Motor neuron (in vitro differentiated cells): ENCODE measurements at regions not wholly inside any gene's neighbourhood (a gene's known extent, or its start where the extent isn't known, plus 50 kb on each side); places are given as distances from the start of the nearest gene placed in this dataset.
A peak's percentile ranks its signal among the peaks of the same experiment; 100 is the strongest.
"Not testable (repeated sequence)": the region's sequence is repeated elsewhere in the genome, so short reads cannot be mapped to it uniquely, and the experiment has no call there.

Experiments
- ATAC-seq, 8 experiments: fragments of 200-7000 bp; cut with Tn5 transposase; replicated peaks in 6 of 8; 2 replicates each; pipeline ENCODE4 v1.8.0; 2021; ENCODE audit warnings: mild to moderate bottlenecking in 8 of 8, moderate library complexity in 8 of 8
- H3K27ac ChIP-seq, 2 donors: fragments of 250-450 bp; sonication (Bioruptor Pico); 2 replicates each; pipeline ENCODE4 v1.9.0; 2021; ENCODE audit warnings: antibody characterized with exemption in 2 of 2, mild to moderate bottlenecking in 2 of 2, moderate library complexity in 1 of 2
- H3K4me1 ChIP-seq, 2 donors: fragments of 250-450 bp; sonication (Bioruptor Pico); replicated peaks in 1 of 2; 2 replicates each; pipeline ENCODE4 v1.6.1; 2021; ENCODE audit warnings: antibody characterized with exemption in 2 of 2, mild to moderate bottlenecking in 2 of 2, moderate library complexity in 1 of 2
- H3K4me3 ChIP-seq, 5 donors: fragments of 250-450 bp; sonication (Bioruptor Pico); 2 replicates each; pipeline ENCODE4 v1.9.0; 2021; ENCODE audit warnings: antibody characterized with exemption in 5 of 5, mild to moderate bottlenecking in 5 of 5, moderate library complexity in 4 of 5
- WGBS, 10 experiments: fragments of 450-650 bp; shearing (Covaris generic); methylation state at CpG; one replicate each; pipeline ENCODE4 v1.0.0; 2022; 5-methylcytosine and 5-hydroxymethylcytosine counted together
- in situ Hi-C, 9 experiments: fragments of 400-800 bp; cut with MboI; loops; one replicate each; pipeline ENCODE4 v1.15.0; 2021; ENCODE audit warnings: low sequenced_read_pairs in 9 of 9, low pct_unique_long_range_greater_than_20kb in 2 of 9; ENCODE audit not compliant: unreplicated experiment in 9 of 9

- in situ Hi-C loops = no loop called here
- H3K4me1 ChIP-seq = no peaks in the 10 kb centered on the region
- no peak overlapping the region for H3K27ac ChIP-seq
- WGBS, 10 experiments = 67 to 100% (median 94%) methylated on average over 1 of the region's 1 CpG; no CpG with 5 or more reads in 6 of the 10 experiments
- H3K4me3 ChIP-seq = no peak overlapping the region
- peak in 1 of 8 experiments; percentile 20 for ATAC-seq
Measured at GRCh38 chr18:11357678-11358077, 208.3 kb upstream of the PIEZO2 start.

GRCh38 chr18:11344576-11344975, 195.2 kb upstream of the PIEZO2 start:
- H3K4me3 ChIP-seq, ATAC-seq, H3K4me1 ChIP-seq, H3K27ac ChIP-seq: not testable (repeated sequence)
- in situ Hi-C loops = loop anchor here in 1 of 9 experiments (25.0 kb wide), 1 partner anchor 193 kb away; no protein-coding TSS in a partner anchor
- WGBS, 10 experiments = no CpG with 5 or more reads among the region's 18 CpGs

GRCh38 chr18:11343096-11343495, 193.7 kb upstream of the PIEZO2 start:
- H3K4me1 ChIP-seq = no peaks in the 10 kb centered on the region
- no peak for ATAC-seq
- H3K4me3 ChIP-seq = no peak overlapping the region
- no peak overlapping the region for H3K27ac ChIP-seq
- 0 to 97% (median 86%) methylated on average over 1 to 4 of the region's 4 CpGs; no CpG with 5 or more reads in 2 of the 10 experiments for WGBS, 10 experiments
- in situ Hi-C loops = loop anchor here in 1 of 9 experiments (25.0 kb wide), 1 partner anchor 194 kb away; no protein-coding TSS in a partner anchor

GRCh38 chr18:11342115-11342514, 192.7 kb upstream of the PIEZO2 start:
- H3K27ac ChIP-seq, H3K4me3 ChIP-seq, H3K4me1 ChIP-seq, ATAC-seq: not testable (repeated sequence)
- WGBS, 10 experiments = 67 to 100% (median 91%) methylated on average over 2 to 5 of the region's 5 CpGs
- in situ Hi-C loops = loop anchor here in 1 of 9 experiments (25.0 kb wide), 1 partner anchor 195 kb away; no protein-coding TSS in a partner anchor

- no peak for ATAC-seq
- Histone ChIP-seq H3K27ac (no peak overlapping the region), H3K4me1 (no peaks in the 10 kb centered on the region), H3K4me3 (no peak overlapping the region)
- in situ Hi-C loops = loop anchor here in 1 of 9 experiments (25.0 kb wide), 1 partner anchor 198 kb away; no protein-coding TSS in a partner anchor
Measured at GRCh38 chr18:11339188-11339775, 189.9 kb upstream of the PIEZO2 start.

- in situ Hi-C loops = loop anchor here in 1 of 9 experiments (25.0 kb wide), 1 partner anchor 201 kb away; no protein-coding TSS in a partner anchor
- Histone ChIP-seq H3K4me1 (no peaks in the 10 kb centered on the region), H3K27ac (no peak overlapping the region), H3K4me3 (no peak overlapping the region)
- ATAC-seq = no peak
- WGBS, 10 experiments = 21 to 100% (median 76%) methylated on average over 1 to 3 of the region's 3 CpGs
Measured at GRCh38 chr18:11336241-11336640, 186.9 kb upstream of the PIEZO2 start.

- ATAC-seq = no peak
- Histone ChIP-seq H3K4me1 (no peaks in the 10 kb centered on the region), H3K4me3 (no peak overlapping the region), H3K27ac (no peak overlapping the region)
- WGBS, 10 experiments = 22 to 100% (median 65%) methylated on average over 1 to 4 of the region's 4 CpGs; no CpG with 5 or more reads in 2 of the 10 experiments
- in situ Hi-C loops = loop anchor here in 1 of 9 experiments (25.0 kb wide), 1 partner anchor 210 kb away; no protein-coding TSS in a partner anchor
Measured at GRCh38 chr18:11327391-11328009, 178.1 kb upstream of the PIEZO2 start.

- in situ Hi-C loops = loop anchor here in 1 of 9 experiments (25.0 kb wide), 1 partner anchor 212 kb away; no protein-coding TSS in a partner anchor
- H3K4me1 ChIP-seq = no peaks in the 10 kb centered on the region
- no peak overlapping the region for H3K4me3 ChIP-seq
- peak in 1 of 8 experiments; percentile 11 for ATAC-seq
- no peak overlapping the region for H3K27ac ChIP-seq
- WGBS, 10 experiments = 0 to 92% (median 79%) methylated on average over 1 to 4 of the region's 4 CpGs; no CpG with 5 or more reads in 1 of the 10 experiments
Measured at GRCh38 chr18:11324956-11325882, 175.8 kb upstream of the PIEZO2 start.

GRCh38 chr18:11324510-11324909, 175.1 kb upstream of the PIEZO2 start:
- Histone ChIP-seq H3K4me3 (no peak overlapping the region), H3K4me1 (no peaks in the 10 kb centered on the region), H3K27ac (no peak overlapping the region)
- in situ Hi-C loops = no loop called here
- ATAC-seq = no peak
- WGBS, 10 experiments = 0 to 80% (median 39%) methylated on average over 1 to 2 of the region's 2 CpGs; no CpG with 5 or more reads in 2 of the 10 experiments

- 0 to 92% (median 64%) methylated on average over 1 to 4 of the region's 11 CpGs; no CpG with 5 or more reads in 3 of the 10 experiments for WGBS, 10 experiments
- in situ Hi-C loops = no loop called here
- peak in 5 of 8 experiments; percentile 33 to 91 (median 82) for ATAC-seq
- Histone ChIP-seq H3K27ac (no peak overlapping the region), H3K4me3 (no peak overlapping the region), H3K4me1 (no peaks in the 10 kb centered on the region)
Measured at GRCh38 chr18:11323359-11323819, 174.0 kb upstream of the PIEZO2 start.

GRCh38 chr18:11322716-11323115, 173.3 kb upstream of the PIEZO2 start:
- Histone ChIP-seq H3K27ac (no peak overlapping the region), H3K4me3 (no peak overlapping the region), H3K4me1 (no peaks in the 10 kb centered on the region)
- 11 to 100% (median 80%) methylated on average over 1 to 6 of the region's 7 CpGs; no CpG with 5 or more reads in 5 of the 10 experiments for WGBS, 10 experiments
- in situ Hi-C loops = no loop called here
- no peak for ATAC-seq

GRCh38 chr18:11322006-11322405, 172.6 kb upstream of the PIEZO2 start:
- in situ Hi-C loops = no loop called here
- H3K4me1 ChIP-seq = no peaks in the 10 kb centered on the region
- no peak for ATAC-seq
- H3K27ac ChIP-seq = no peak overlapping the region
- 17 to 93% (median 61%) methylated on average over 1 to 4 of the region's 4 CpGs; no CpG with 5 or more reads in 3 of the 10 experiments for WGBS, 10 experiments
- no peak overlapping the region for H3K4me3 ChIP-seq
